ENCODE measurements at regions not wholly inside any gene's neighbourhood (a gene's known extent, or its start where the extent isn't known, plus 50 kb on each side); places are given as distances from the start of the nearest gene placed in this dataset.

DNA sequence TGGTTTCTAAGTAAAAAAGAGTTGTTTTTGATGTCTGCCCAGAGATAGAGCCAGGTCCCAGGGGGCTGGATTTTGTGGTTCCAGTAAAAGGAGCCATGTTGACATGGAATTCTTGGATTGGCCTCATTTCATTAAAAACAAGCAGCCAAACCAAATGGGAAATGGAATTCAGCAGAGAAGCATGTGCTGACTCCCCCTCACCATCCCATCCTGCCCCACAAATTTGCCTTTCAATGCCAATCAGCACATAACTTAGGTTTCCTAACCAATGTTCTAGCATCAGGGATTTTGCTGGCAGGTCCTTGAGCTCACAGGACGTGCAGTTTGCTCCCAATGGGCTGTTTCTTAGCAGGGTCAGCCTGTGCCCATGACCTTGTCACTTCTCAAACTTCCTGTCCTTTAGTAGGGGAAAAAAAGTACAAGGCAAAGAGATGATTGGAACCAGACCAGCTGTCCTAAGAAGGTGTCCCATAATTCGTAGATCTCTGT is 101.5 kb upstream of the GADD45A start:
- WGBS, 2 experiments (ENCODE audit: low coverage in 1 of 2, low lambda C conversion rate in 2 of 2, missing lambda C conversion rate in 2 of 2), result 67 to 69% methylated on average over 2 of the region's 2 CpGs
- peaks cover 20% of the 10 kb centered on the region for H3K4me1 ChIP-seq (ENCODE audit: insufficient read depth)
- H3K9ac ChIP-seq, result no peak overlapping the region
- no peaks in the 10 kb centered on the region for H3K36me3 ChIP-seq (ENCODE audit: low read depth)
- no peak overlapping the region for H3K4me3 ChIP-seq
- in situ Hi-C loops (cut with MboI), result no loop called here
- H4K20me1 ChIP-seq (ENCODE audit: insufficient read depth), result no peaks in the 10 kb centered on the region
- no peaks in the 10 kb centered on the region for H3K9me3 ChIP-seq (ENCODE audit: low read depth)
- H2AFZ ChIP-seq, result peak overlapping the region; percentile 65
- H3K27me3 ChIP-seq (replicated peaks; ENCODE audit: insufficient read depth), result no peaks in the 10 kb centered on the region
- H3K9me2 ChIP-seq (ENCODE audit: insufficient read depth), result no peaks in the 10 kb centered on the region
- no peak overlapping the region for H3K27ac ChIP-seq
- no peak overlapping the region for H3K4me2 ChIP-seq (ENCODE audit: unreplicated experiment)
- H3F3A ChIP-seq (ENCODE audit: insufficient read depth), result peaks cover 9% of the 10 kb centered on the region
- DNase-seq, result no peak
- TF ChIP-seq EZH2phosphoT487 (IDR thresholded peaks at IDR 0.05; ENCODE audit: insufficient read depth, low read depth) (no peak), EZH2 (IDR thresholded peaks at IDR 0.05; ENCODE audit: insufficient read depth, poor library complexity, severe bottlenecking) (no peak)
- H3K79me2 ChIP-seq (ENCODE audit: insufficient read depth), result no peaks in the 10 kb centered on the region

- no peaks in the 10 kb centered on the region for H3K79me2 ChIP-seq (ENCODE audit: insufficient read depth)
- H4K20me1 ChIP-seq (ENCODE audit: insufficient read depth), result no peaks in the 10 kb centered on the region
- H3K27me3 ChIP-seq (replicated peaks; ENCODE audit: insufficient read depth), result no peaks in the 10 kb centered on the region
- H3F3A ChIP-seq (ENCODE audit: insufficient read depth), result peaks cover 9% of the 10 kb centered on the region
- H3K9ac ChIP-seq, result no peak overlapping the region
- no peak overlapping the region for H2AFZ ChIP-seq
- no peaks in the 10 kb centered on the region for H3K9me3 ChIP-seq (ENCODE audit: low read depth)
- peaks cover 22% of the 10 kb centered on the region for H3K4me1 ChIP-seq (ENCODE audit: insufficient read depth)
- in situ Hi-C loops (cut with MboI), result no loop called here
- H3K36me3 ChIP-seq (ENCODE audit: low read depth), result no peaks in the 10 kb centered on the region
- WGBS, 2 experiments (ENCODE audit: low coverage in 1 of 2, low lambda C conversion rate in 2 of 2, missing lambda C conversion rate in 2 of 2), result 83% methylated on average over 6 of the region's 6 CpGs
- H3K9me2 ChIP-seq (ENCODE audit: insufficient read depth), result no peaks in the 10 kb centered on the region
- no peak overlapping the region for H3K4me3 ChIP-seq
- no peak for DNase-seq
- no peak overlapping the region for H3K27ac ChIP-seq
- H3K4me2 ChIP-seq (ENCODE audit: unreplicated experiment), result no peak overlapping the region
- TF ChIP-seq EZH2 (IDR thresholded peaks at IDR 0.05; ENCODE audit: insufficient read depth, poor library complexity, severe bottlenecking), result no peak
- no peak for TF ChIP-seq EZH2phosphoT487 (IDR thresholded peaks at IDR 0.05; ENCODE audit: insufficient read depth, low read depth)
Observed at GRCh38 chr1:67584938-67585337, 100.1 kb upstream of the GADD45A start.

- Histone ChIP-seq H3K36me3 (ENCODE audit: low read depth) (no peaks in the 10 kb centered on the region), H3K79me2 (ENCODE audit: insufficient read depth) (no peaks in the 10 kb centered on the region), H3K9ac (peak overlapping the region; percentile 48; the same call in 1 of the 2 replicates), H3K4me1 (ENCODE audit: insufficient read depth) (peaks cover 29% of the 10 kb centered on the region), H3K4me2 (ENCODE audit: unreplicated experiment) (peak overlapping the region; percentile 43), H3K27ac (peak overlapping the region; percentile 73), H3F3A (ENCODE audit: insufficient read depth) (peaks cover 9% of the 10 kb centered on the region), H2AFZ (peak overlapping the region; percentile 72), H3K4me3 (no peak overlapping the region; the same call in 1 of the 2 replicates), H3K9me3 (ENCODE audit: low read depth) (no peaks in the 10 kb centered on the region), H3K9me2 (ENCODE audit: insufficient read depth) (no peaks in the 10 kb centered on the region), H4K20me1 (ENCODE audit: insufficient read depth) (no peaks in the 10 kb centered on the region), H3K27me3 (replicated peaks; ENCODE audit: insufficient read depth) (no peaks in the 10 kb centered on the region)
- peak; percentile 87 for DNase-seq
- in situ Hi-C loops (cut with MboI), result no loop called here
- WGBS, 2 experiments (ENCODE audit: low coverage in 1 of 2, low lambda C conversion rate in 2 of 2, missing lambda C conversion rate in 2 of 2), result 3 to 6% methylated on average over 5 of the region's 5 CpGs
- TF ChIP-seq EZH2phosphoT487 (IDR thresholded peaks at IDR 0.05; ENCODE audit: insufficient read depth, low read depth) (no peak), EZH2 (IDR thresholded peaks at IDR 0.05; ENCODE audit: insufficient read depth, poor library complexity, severe bottlenecking) (no peak)
Observed at GRCh38 chr1:67586596-67586995, 98.4 kb upstream of the GADD45A start.

DNA sequence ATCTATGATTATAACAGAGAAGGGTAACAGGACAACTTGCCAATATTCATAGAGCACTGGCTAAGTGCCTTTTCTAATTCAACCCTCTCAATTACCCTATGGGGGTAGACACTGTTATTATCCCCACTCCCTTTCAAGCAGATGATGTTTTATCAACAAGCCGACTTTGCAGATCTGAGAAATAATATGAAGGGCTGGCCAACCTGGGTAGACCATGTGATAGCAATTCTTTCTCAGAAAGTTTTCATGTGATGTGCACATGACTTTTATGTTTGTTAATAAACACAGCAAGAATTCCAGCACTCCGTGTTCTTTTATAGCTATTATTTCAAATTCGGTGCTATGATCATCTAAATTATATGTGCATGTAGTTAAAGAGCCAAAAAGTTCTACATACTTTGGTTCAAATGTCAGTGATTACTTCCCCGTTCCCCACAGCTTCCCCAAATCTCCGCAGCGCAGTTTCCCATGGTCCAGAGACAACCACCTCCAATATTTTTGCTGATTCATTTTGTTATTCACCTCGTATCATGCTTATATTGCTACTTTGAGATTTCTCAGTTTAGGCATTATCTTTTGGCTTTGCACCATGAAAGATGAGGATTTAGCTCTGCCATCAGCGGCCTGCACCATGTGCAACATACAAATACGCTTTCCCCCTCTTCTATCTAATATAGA is 96.7 kb upstream of the GADD45A start:
- H3K27me3 ChIP-seq (replicated peaks; ENCODE audit: insufficient read depth), result no peaks in the 10 kb centered on the region
- peaks cover 9% of the 10 kb centered on the region for H3F3A ChIP-seq (ENCODE audit: insufficient read depth)
- in situ Hi-C loops (cut with MboI), result no loop called here
- WGBS, 2 experiments (ENCODE audit: low coverage in 1 of 2, low lambda C conversion rate in 2 of 2, missing lambda C conversion rate in 2 of 2), result 42 to 47% methylated on average over 9 of the region's 9 CpGs
- no peak for DNase-seq
- no peaks in the 10 kb centered on the region for H3K9me3 ChIP-seq (ENCODE audit: low read depth)
- H3K9ac ChIP-seq, result no peak overlapping the region
- no peaks in the 10 kb centered on the region for H3K36me3 ChIP-seq (ENCODE audit: low read depth)
- H3K27ac ChIP-seq, result no peak overlapping the region
- 0 out of 2 replicates have a peak overlapping the region, but pooled peaks have one; percentile 10 for H2AFZ ChIP-seq
- H3K4me3 ChIP-seq, result no peak overlapping the region
- H3K9me2 ChIP-seq (ENCODE audit: insufficient read depth), result no peaks in the 10 kb centered on the region
- H4K20me1 ChIP-seq (ENCODE audit: insufficient read depth), result no peaks in the 10 kb centered on the region
- H3K79me2 ChIP-seq (ENCODE audit: insufficient read depth), result no peaks in the 10 kb centered on the region
- TF ChIP-seq EZH2phosphoT487 (IDR thresholded peaks at IDR 0.05; ENCODE audit: insufficient read depth, low read depth), result no peak
- TF ChIP-seq EZH2 (IDR thresholded peaks at IDR 0.05; ENCODE audit: insufficient read depth, poor library complexity, severe bottlenecking), result no peak
- peaks cover 29% of the 10 kb centered on the region for H3K4me1 ChIP-seq (ENCODE audit: insufficient read depth)
- no peak overlapping the region for H3K4me2 ChIP-seq (ENCODE audit: unreplicated experiment)
